ENCODE measurements at regions not wholly inside any gene's neighbourhood (a gene's known extent, or its start where the extent isn't known, plus 50 kb on each side); places are given as distances from the start of the nearest gene placed in this dataset.

DNA sequence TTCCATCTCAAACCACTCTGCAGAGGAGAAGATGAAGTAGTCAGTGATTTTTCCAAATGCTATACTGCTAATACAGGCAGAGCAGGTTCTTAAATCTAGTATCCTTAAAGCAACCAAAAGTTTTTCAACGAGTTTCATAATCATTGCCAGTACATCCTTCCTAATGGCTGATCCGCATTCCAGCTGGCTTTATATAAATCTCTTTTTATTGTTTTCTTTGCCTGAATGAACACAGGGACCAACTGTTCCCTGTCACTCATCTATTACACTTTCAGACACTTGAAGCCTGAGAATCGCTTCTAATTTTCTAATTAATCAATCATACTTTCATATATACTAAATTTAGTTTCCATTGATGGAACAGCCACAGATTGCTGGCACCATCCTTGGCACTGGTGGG, 508.6 kb downstream of the RAB28 start:
- H3K36me3 ChIP-seq (ENCODE audit: control insufficient read depth in 5 of 5, insufficient read depth in 5 of 5, low read length in 5 of 5) = no peaks in the 10 kb centered on the region

DNA sequence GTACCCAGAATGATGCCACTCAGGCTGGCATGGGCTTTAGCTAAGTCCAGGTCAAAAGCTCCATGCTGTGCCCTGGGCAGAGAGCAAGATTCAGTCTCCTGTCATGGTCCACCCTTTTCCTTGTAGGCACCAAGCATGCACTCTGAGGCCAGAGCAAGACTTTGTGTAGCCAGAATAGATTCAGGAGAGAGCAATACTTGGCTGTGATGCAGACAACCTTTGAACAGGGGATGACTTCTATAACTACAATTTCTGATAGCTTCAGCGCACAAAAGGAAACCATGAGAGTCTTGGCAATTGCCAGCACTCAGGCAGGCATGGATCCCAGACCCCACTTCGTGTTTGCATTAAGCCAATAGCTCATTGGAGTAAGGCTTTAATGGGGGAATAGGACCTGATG, 510.6 kb downstream of the RAB28 start:
- no peaks in the 10 kb centered on the region for H3K4me1 ChIP-seq (ENCODE audit: control insufficient read depth in 5 of 5, insufficient read depth in 5 of 5, low read length in 5 of 5)
- H3K9ac ChIP-seq (ENCODE audit: low read length in 5 of 5) = no peak overlapping the region

More for the DNA sequence above, 508.6 kb downstream of the RAB28 start:
- Histone ChIP-seq H3K9ac (ENCODE audit: low read length in 5 of 5) (no peak overlapping the region), H3K27ac (ENCODE audit: low read depth, low read length) (no peak overlapping the region), H3K4me1 (ENCODE audit: control insufficient read depth in 5 of 5, insufficient read depth in 5 of 5, low read length in 5 of 5) (no peaks in the 10 kb centered on the region), H3K4me3 (ENCODE audit: low read depth in 1 of 5, low read length in 5 of 5) (no peak overlapping the region), H3K9me3 (ENCODE audit: control insufficient read depth in 5 of 5, low read length in 5 of 5) (peaks cover 0 to 2% (median 0%) of the 10 kb centered on the region in 5 donors), H3K27me3 (ENCODE audit: control insufficient read depth in 5 of 5, insufficient read depth in 4 of 5, low read length in 5 of 5) (no peaks in the 10 kb centered on the region)

DNA sequence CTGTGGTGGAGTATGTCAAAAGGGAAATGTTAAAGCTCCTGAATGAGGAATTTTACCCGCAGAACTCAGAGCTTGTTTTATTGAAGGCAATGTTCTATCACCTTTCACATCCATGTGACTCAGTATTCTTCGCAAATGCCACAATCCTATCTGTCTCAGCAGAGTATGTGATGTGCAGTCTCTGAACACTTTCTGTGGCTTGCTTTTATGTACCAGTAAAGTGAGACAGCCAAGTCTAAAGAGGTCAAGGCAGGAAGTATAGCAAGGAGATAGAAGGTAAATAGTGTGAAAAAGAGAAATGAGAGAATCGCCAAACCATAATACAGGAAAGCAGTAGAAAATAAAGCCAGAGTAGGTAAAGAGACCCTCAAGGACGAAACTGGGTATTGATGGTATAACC, 515.8 kb downstream of the RAB28 start:
- Histone ChIP-seq H3K4me3 (ENCODE audit: low read depth in 1 of 5, low read length in 5 of 5) (no peak overlapping the region), H3K4me1 (ENCODE audit: control insufficient read depth in 5 of 5, insufficient read depth in 5 of 5, low read length in 5 of 5) (no peaks in the 10 kb centered on the region), H3K9ac (ENCODE audit: low read length in 5 of 5) (no peak overlapping the region), H3K27me3 (ENCODE audit: control insufficient read depth in 5 of 5, insufficient read depth in 4 of 5, low read length in 5 of 5) (no peaks in the 10 kb centered on the region), H3K36me3 (ENCODE audit: control insufficient read depth in 5 of 5, insufficient read depth in 5 of 5, low read length in 5 of 5) (no peaks in the 10 kb centered on the region), H3K9me3 (ENCODE audit: control insufficient read depth in 5 of 5, low read length in 5 of 5) (no peaks in the 10 kb centered on the region), H3K27ac (ENCODE audit: low read depth, low read length) (no peak overlapping the region)

More for the DNA sequence above, 510.6 kb downstream of the RAB28 start:
- H3K36me3 ChIP-seq (ENCODE audit: control insufficient read depth in 5 of 5, insufficient read depth in 5 of 5, low read length in 5 of 5) = no peaks in the 10 kb centered on the region
- no peaks in the 10 kb centered on the region for H3K27me3 ChIP-seq (ENCODE audit: control insufficient read depth in 5 of 5, insufficient read depth in 4 of 5, low read length in 5 of 5)
- H3K4me3 ChIP-seq (ENCODE audit: low read depth in 1 of 5, low read length in 5 of 5) = no peak overlapping the region
- H3K27ac ChIP-seq (ENCODE audit: low read depth, low read length) = no peak overlapping the region
- H3K9me3 ChIP-seq (ENCODE audit: control insufficient read depth in 5 of 5, low read length in 5 of 5) = peaks cover 0 to 2% (median 0%) of the 10 kb centered on the region in 5 donors

DNA sequence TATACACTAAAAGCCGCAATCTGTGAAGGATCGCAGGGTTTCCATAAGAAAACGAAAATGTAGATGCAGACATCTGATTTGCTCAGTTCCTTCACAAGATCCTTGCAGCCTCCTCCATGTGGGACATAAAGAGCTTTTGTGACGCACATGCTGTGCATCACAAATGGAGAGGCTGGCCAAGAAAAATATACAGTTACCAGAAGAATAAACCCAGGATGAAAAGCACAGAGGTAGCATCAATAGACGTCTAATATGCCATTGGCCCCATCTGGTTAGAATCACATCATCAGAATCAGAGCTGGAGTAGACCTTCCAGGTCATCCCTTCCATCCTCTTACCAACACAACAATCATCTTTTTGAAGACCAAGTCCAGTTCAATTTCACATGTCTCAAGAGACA, 517.4 kb downstream of the RAB28 start:
- Histone ChIP-seq H3K4me1 (ENCODE audit: control insufficient read depth in 5 of 5, insufficient read depth in 5 of 5, low read length in 5 of 5) (no peaks in the 10 kb centered on the region), H3K9me3 (ENCODE audit: control insufficient read depth in 5 of 5, low read length in 5 of 5) (no peaks in the 10 kb centered on the region), H3K27ac (ENCODE audit: low read depth, low read length) (no peak overlapping the region), H3K36me3 (ENCODE audit: control insufficient read depth in 5 of 5, insufficient read depth in 5 of 5, low read length in 5 of 5) (no peaks in the 10 kb centered on the region), H3K4me3 (ENCODE audit: low read depth in 1 of 5, low read length in 5 of 5) (no peak overlapping the region), H3K27me3 (ENCODE audit: control insufficient read depth in 5 of 5, insufficient read depth in 4 of 5, low read length in 5 of 5) (no peaks in the 10 kb centered on the region), H3K9ac (ENCODE audit: low read length in 5 of 5) (no peak overlapping the region)

DNA sequence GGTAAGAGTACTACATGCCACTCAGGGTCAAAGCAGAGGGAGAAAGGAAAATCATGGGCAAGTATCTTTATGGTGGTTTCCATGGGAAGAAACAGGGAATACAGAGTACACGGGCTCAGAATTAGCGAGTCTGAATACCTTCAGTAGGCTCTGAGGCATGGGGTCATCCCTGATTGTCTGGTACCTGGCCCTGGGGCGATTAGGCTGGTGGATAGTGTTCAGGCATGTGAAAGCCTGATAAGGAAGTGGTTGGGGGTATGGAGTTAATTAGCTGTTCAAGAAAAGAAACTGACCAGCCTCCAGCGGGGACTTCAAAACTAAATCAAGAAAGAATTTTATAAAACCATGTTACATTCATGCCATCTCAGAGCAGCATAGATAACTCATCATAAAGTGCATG, 518.8 kb downstream of the RAB28 start:
- Histone ChIP-seq H3K27me3 (ENCODE audit: control insufficient read depth in 5 of 5, insufficient read depth in 4 of 5, low read length in 5 of 5) (no peaks in the 10 kb centered on the region), H3K9me3 (ENCODE audit: control insufficient read depth in 5 of 5, low read length in 5 of 5) (no peaks in the 10 kb centered on the region), H3K27ac (ENCODE audit: low read depth, low read length) (no peak overlapping the region), H3K36me3 (ENCODE audit: control insufficient read depth in 5 of 5, insufficient read depth in 5 of 5, low read length in 5 of 5) (no peaks in the 10 kb centered on the region), H3K9ac (ENCODE audit: low read length in 5 of 5) (no peak overlapping the region), H3K4me3 (ENCODE audit: low read depth in 1 of 5, low read length in 5 of 5) (no peak overlapping the region), H3K4me1 (ENCODE audit: control insufficient read depth in 5 of 5, insufficient read depth in 5 of 5, low read length in 5 of 5) (no peaks in the 10 kb centered on the region)

DNA sequence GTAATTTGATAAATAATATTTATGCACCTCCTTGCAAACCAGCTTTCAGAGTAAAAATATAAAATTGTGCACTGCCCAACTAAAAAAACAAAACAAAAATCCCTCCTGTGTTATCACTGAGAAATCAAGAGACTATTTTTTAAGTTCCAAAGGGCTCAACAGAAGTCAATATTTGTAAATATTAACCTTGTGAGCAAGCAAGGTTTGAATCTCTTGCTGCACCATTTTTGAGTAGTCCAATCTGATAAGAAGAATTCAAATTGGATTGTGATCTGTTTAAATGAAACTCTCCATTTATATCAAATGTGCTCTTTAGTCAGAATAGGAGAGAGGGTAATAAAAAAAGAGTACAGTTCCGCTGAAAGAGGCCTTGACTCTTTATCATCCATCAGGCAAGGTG, 520.2 kb downstream of the RAB28 start:
- H3K36me3 ChIP-seq (ENCODE audit: control insufficient read depth in 5 of 5, insufficient read depth in 5 of 5, low read length in 5 of 5) = no peaks in the 10 kb centered on the region
- no peak overlapping the region for H3K4me3 ChIP-seq (ENCODE audit: low read depth in 1 of 5, low read length in 5 of 5)
- H3K27me3 ChIP-seq (ENCODE audit: control insufficient read depth in 5 of 5, insufficient read depth in 4 of 5, low read length in 5 of 5) = no peaks in the 10 kb centered on the region
- no peak overlapping the region for H3K27ac ChIP-seq (ENCODE audit: low read depth, low read length)
- H3K9ac ChIP-seq (ENCODE audit: low read length in 5 of 5) = no peak overlapping the region
- no peaks in the 10 kb centered on the region for H3K4me1 ChIP-seq (ENCODE audit: control insufficient read depth in 5 of 5, insufficient read depth in 5 of 5, low read length in 5 of 5)
- no peaks in the 10 kb centered on the region for H3K9me3 ChIP-seq (ENCODE audit: control insufficient read depth in 5 of 5, low read length in 5 of 5)

DNA sequence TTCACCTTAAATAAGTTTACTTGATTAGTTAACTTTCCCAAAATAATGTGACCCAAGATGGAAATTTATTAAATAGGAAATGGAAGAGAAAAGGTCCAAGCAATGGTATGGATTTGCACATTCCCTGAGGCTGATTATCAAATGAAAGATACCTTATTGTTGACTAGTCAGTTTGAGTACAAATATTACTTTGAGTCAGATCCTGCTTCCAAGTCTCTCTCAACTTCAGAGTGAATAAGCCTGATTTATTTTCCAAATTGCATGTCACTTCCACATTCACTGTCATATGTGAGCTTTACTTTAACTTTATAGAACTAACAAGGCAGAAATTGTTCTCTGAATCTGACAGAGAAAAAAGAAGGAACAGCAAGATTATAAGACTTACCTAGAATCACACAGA, 520.8 kb downstream of the RAB28 start:
- H3K9ac ChIP-seq (ENCODE audit: low read length in 5 of 5) = no peak overlapping the region
- H3K36me3 ChIP-seq (ENCODE audit: control insufficient read depth in 5 of 5, insufficient read depth in 5 of 5, low read length in 5 of 5) = no peaks in the 10 kb centered on the region
- no peak overlapping the region for H3K27ac ChIP-seq (ENCODE audit: low read depth, low read length)
- no peaks in the 10 kb centered on the region for H3K27me3 ChIP-seq (ENCODE audit: control insufficient read depth in 5 of 5, insufficient read depth in 4 of 5, low read length in 5 of 5)
- no peaks in the 10 kb centered on the region for H3K9me3 ChIP-seq (ENCODE audit: control insufficient read depth in 5 of 5, low read length in 5 of 5)
- H3K4me3 ChIP-seq (ENCODE audit: low read depth in 1 of 5, low read length in 5 of 5) = no peak overlapping the region
- no peaks in the 10 kb centered on the region for H3K4me1 ChIP-seq (ENCODE audit: control insufficient read depth in 5 of 5, insufficient read depth in 5 of 5, low read length in 5 of 5)

DNA sequence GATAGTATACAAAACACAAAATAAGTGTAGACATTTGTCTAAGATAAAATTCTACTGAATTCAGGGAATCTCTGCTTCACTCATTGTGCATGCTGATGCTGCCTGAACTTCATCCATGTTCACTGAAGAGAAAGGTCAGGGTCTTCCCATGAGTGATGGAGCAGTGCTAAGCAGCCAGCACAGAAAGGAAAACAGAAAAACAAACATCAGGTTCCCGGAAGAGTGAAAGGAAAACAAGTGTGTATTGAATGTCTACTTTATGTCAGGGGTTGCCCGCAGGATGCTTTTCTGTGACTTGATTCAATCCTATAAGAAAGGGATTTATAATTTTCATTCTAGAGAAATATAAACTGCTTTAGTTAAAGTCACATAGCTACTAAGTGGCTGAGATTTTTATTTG, 522.4 kb downstream of the RAB28 start:
- H3K4me1 ChIP-seq (ENCODE audit: control insufficient read depth in 5 of 5, insufficient read depth in 5 of 5, low read length in 5 of 5) = no peaks in the 10 kb centered on the region
- H3K27ac ChIP-seq (ENCODE audit: low read depth, low read length) = no peak overlapping the region
- H3K27me3 ChIP-seq (ENCODE audit: control insufficient read depth in 5 of 5, insufficient read depth in 4 of 5, low read length in 5 of 5) = no peaks in the 10 kb centered on the region

DNA sequence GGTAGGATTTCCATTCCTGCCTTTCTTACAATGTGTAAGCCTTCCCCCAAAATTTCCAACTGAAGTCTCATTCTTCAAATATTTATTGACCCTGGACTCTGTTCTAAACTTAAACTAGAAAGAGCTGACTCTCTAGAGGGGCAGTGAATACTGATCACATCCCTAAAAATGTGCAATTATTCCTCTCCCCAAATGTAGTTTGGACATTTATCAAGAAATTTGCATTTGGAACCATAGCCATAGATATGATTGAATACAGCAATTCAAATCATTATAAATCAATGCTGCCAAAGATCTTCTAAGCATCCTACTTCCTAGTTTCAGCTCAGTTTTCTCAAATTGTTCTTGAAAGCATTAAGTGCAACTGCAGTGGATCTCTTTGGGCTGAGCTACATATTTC, 525.7 kb downstream of the RAB28 start:
- no peak overlapping the region for H3K27ac ChIP-seq (ENCODE audit: low read depth, low read length)
- H3K36me3 ChIP-seq (ENCODE audit: control insufficient read depth in 5 of 5, insufficient read depth in 5 of 5, low read length in 5 of 5) = no peaks in the 10 kb centered on the region
- no peaks in the 10 kb centered on the region for H3K4me1 ChIP-seq (ENCODE audit: control insufficient read depth in 5 of 5, insufficient read depth in 5 of 5, low read length in 5 of 5)
- H3K4me3 ChIP-seq (ENCODE audit: low read depth in 1 of 5, low read length in 5 of 5) = no peak overlapping the region
- no peaks in the 10 kb centered on the region for H3K27me3 ChIP-seq (ENCODE audit: control insufficient read depth in 5 of 5, insufficient read depth in 4 of 5, low read length in 5 of 5)
- no peaks in the 10 kb centered on the region for H3K9me3 ChIP-seq (ENCODE audit: control insufficient read depth in 5 of 5, low read length in 5 of 5)
- no peak overlapping the region for H3K9ac ChIP-seq (ENCODE audit: low read length in 5 of 5)

More for the DNA sequence above, 522.4 kb downstream of the RAB28 start:
- Histone ChIP-seq H3K4me3 (ENCODE audit: low read depth in 1 of 5, low read length in 5 of 5) (no peak overlapping the region), H3K9me3 (ENCODE audit: control insufficient read depth in 5 of 5, low read length in 5 of 5) (no peaks in the 10 kb centered on the region), H3K36me3 (ENCODE audit: control insufficient read depth in 5 of 5, insufficient read depth in 5 of 5, low read length in 5 of 5) (no peaks in the 10 kb centered on the region), H3K9ac (ENCODE audit: low read length in 5 of 5) (no peak overlapping the region)

DNA sequence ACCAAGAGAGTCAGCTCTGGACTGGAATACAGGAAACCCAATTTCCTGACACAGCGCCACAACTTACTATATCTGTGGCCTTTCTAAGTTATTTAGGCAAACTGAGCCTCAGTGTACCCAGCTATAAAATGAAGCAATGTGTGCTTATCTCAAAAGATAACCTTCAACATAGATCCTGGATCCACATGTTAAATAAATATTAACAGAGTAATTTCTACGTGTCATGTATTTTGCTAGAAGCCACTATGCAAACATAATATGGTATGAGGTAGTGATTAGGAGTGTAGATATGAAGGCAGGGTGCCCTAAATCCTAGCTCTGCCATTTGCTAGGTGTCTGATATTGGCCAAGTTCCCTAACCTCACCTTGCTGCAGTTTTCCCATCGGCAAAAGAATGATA, 527.0 kb downstream of the RAB28 start:
- no peak overlapping the region for H3K4me3 ChIP-seq (ENCODE audit: low read depth in 1 of 5, low read length in 5 of 5)
- H3K9ac ChIP-seq (ENCODE audit: low read length in 5 of 5) = no peak overlapping the region
- H3K36me3 ChIP-seq (ENCODE audit: control insufficient read depth in 5 of 5, insufficient read depth in 5 of 5, low read length in 5 of 5) = no peaks in the 10 kb centered on the region
- H3K9me3 ChIP-seq (ENCODE audit: control insufficient read depth in 5 of 5, low read length in 5 of 5) = no peaks in the 10 kb centered on the region
- no peaks in the 10 kb centered on the region for H3K4me1 ChIP-seq (ENCODE audit: control insufficient read depth in 5 of 5, insufficient read depth in 5 of 5, low read length in 5 of 5)
- H3K27ac ChIP-seq (ENCODE audit: low read depth, low read length) = no peak overlapping the region
- H3K27me3 ChIP-seq (ENCODE audit: control insufficient read depth in 5 of 5, insufficient read depth in 4 of 5, low read length in 5 of 5) = no peaks in the 10 kb centered on the region

DNA sequence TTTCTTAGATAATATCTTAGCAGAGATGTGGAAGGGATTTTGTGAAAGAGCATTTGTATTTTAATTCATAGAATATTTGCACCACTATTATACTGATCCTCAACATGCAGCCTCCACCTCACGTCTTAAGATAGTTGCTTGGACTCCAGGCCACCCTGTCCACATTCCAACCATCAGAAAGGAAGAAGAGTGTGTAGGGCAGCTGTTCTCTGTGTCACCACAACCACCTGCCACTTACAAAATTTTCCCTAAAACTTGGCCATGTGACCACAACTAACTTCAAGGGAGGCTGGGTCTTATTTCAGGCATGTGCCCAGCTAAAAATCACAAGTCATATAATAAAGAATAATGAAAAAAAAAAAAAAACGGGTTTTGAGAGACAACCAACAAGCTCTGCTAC, 528.1 kb downstream of the RAB28 start:
- Histone ChIP-seq H3K9ac (ENCODE audit: low read length in 5 of 5) (no peak overlapping the region), H3K4me3 (ENCODE audit: low read depth in 1 of 5, low read length in 5 of 5) (no peak overlapping the region), H3K36me3 (ENCODE audit: control insufficient read depth in 5 of 5, insufficient read depth in 5 of 5, low read length in 5 of 5) (no peaks in the 10 kb centered on the region), H3K27ac (ENCODE audit: low read depth, low read length) (no peak overlapping the region), H3K9me3 (ENCODE audit: control insufficient read depth in 5 of 5, low read length in 5 of 5) (no peaks in the 10 kb centered on the region), H3K4me1 (ENCODE audit: control insufficient read depth in 5 of 5, insufficient read depth in 5 of 5, low read length in 5 of 5) (no peaks in the 10 kb centered on the region), H3K27me3 (ENCODE audit: control insufficient read depth in 5 of 5, insufficient read depth in 4 of 5, low read length in 5 of 5) (no peaks in the 10 kb centered on the region)

All from subcutaneous abdominal adipose tissue (tissue), 5 donors.